CD4-positive, alpha-beta T cell treated with Interleukin-21 for 1 hour (primary cell): ENCODE measurements at regions not wholly inside any gene's neighbourhood (a gene's known extent, or its start where the extent isn't known, plus 50 kb on each side); places are given as distances from the start of the nearest gene placed in this dataset.
"Not testable (repeated sequence)": the region's sequence is repeated elsewhere in the genome, so short reads cannot be mapped to it uniquely, and the experiment has no call there.

ENCODE experiments used
- DNase-seq: peaks from one replicate; pipeline ENCODE4 v3.0.0-alpha.2; 2020

DNA sequence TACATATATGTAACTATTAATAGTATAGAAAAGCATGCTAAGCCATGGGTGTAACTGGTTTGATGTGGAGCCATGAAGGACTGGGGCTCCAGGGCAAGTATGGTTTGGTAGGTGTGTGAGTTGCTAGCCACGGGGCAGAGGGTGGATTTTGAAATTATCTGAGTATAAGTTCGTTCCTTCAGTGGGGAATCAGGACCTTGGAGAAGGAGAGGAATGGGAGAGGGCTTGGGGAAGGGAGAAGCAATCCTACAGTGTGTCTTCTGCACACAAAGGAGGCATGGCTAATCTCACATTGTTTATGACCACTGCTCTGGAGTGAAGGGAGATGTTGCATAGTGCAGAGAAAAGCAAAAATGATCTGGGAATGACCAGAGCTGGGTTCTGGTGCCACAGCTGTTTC is 127.8 kb upstream of the CADM1 start:
- DNase-seq: no peak

DNA sequence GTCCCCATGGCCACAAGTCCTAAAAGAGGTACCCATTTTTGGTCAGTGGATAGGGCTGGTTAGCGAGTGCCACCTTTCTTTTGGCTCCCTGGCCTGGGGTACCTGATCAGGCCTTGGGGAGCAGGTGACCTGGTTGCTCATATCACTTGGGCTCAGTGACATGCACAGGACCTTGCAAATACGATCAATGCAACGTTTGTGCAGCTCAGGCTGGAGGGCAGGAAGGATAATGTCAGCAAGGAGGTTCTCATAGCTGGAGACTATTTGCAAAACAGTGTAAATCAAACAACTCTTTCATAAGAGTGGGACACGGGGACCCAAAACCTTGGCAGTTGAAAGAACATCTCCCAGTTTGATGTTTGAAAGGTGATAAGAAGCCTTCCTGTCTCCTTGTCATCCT is 127.4 kb upstream of the CADM1 start:
- no peak for DNase-seq

DNA sequence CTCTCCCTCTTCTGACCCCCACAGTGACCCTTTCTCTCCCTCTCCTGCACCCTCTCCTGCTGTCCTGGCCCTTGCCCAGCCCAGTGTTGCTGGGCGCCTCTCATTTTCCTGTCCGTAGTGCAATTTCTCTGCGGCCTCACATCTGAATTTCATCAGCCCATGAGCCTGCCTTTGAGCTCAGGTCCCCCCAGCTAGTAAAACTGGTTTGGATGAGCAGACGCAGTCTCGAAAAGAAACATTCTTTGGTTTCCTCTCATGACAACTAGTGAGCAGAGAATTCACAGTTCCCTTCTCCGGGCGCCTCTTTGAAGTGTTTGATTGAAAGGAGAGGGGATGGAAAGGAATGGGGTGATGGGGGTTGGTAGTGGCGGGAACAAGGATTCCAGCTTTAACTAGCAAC is 126.0 kb upstream of the CADM1 start:
- no peak for DNase-seq

DNA sequence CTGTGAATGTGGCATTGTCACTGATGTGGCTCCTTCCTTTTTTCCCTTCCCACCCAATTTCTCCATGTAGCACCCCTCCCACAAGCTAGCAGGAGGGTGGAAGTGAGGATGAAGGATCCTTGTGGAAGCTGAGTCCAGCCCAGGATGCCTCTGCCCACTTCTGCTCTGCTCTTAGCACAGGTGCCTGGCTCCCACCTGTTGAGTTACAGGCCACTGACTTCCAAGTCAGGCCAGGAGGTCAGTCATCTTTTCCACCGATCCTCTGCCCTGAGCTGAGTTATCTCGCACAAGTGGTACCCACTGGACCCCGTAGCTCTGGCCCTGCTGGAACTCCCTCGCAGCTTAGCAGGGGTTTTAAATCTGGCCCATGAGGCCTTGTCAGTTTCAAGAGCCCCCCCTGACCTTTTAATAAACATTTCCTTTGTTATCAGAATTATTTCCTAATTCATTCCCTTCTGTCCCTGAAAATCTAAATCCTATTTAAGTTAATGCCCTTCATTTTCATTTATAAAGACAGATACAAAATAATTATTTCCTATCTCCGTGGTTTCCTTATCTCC is 125.3 kb upstream of the CADM1 start:
- no peak for DNase-seq

DNA sequence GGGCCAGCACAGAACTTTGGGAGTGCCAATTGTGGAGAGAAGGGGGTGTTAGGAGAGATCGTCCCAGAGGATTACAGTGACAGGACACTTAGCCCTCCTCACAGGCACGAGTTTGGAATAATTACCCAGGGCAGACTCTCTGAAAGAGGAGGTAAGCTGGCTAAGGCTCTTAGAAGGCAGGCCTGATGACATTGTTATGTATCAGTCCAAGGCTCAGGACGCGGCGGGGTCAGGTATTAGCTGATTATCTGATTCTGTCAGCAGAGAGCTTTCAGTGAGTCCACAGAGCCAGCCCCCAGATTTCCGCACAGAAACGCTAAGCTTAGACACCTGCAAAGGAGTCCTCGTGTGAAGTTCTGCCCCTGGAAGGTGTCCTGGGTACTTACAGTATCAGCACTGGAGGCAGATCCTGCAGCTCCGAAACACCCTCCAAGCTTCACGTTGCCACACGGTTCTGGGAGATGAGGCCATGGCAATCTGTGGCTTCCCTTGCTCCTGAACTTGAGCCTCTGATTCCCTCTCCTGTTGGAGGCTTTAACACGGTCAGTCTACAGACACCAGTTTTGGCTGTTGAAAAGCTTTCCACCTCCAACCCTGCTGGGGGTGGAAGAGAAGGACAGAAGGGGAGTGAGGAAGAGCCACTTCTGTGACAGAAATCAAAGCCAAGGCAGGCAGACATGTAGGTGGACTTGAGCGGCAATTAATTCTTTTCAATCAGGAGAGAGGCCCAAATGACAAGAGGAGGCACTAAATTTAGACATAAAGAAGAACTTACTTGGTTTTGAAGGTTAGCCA is 123.6 kb upstream of the CADM1 start:
- DNase-seq: no peak

DNA sequence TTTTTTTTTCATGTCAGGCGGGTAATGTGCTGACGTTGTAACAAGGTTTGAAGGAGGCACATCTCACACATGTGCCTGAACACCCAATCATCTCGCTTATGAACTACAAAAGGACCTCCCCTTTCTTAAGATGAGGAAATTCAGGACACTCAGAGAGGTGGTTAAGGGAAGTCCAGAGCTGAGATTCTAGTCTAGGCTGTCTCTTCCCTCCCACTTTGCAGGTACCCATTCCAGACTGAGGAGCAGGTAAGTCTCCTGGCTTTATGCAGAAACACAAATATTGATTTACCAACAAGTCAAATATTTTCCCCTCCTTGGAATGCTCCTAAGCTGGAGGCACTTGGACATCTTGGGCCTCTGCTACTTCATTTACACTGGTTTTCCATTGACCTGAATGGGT is 122.9 kb upstream of the CADM1 start:
- DNase-seq: no peak

DNA sequence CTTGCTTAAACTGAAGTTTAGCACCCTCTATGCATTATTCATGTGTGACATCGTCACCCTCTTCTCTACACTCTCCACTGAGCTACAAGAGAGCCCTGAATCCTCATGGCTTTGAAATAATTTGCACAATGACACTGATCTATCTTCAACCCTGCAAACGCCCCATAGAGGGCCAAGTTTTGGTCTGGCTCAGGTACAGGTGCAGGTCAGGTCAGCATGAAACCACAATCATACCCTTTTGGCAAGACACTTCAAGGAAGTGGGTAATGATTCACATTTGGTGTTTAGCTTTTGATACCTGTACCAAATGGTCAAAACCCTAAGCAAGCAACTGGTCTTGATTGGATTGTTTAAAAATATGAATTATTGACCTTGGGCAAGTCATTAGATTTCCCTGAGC is 122.2 kb upstream of the CADM1 start:
- DNase-seq: no peak

DNA sequence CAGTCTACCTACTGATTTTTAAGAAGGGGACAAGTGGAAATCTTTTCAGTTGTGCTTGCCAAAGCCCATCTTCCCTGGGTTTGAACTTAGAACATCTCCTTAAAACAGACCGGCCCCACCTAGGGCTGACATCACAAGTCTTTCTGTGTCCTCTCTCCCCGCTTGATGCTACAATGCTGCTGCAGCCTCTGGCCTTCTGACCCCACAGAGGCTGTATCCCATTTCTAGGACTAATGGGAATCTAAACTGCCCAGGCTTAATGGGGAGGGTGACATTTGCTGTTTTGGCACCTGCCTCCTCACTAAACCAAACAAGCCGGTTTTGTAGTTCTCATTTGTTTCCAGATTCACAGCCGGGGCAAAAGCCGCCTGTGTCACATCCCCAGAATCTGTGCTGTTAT is 121.3 kb upstream of the CADM1 start:
- DNase-seq: no peak

DNA sequence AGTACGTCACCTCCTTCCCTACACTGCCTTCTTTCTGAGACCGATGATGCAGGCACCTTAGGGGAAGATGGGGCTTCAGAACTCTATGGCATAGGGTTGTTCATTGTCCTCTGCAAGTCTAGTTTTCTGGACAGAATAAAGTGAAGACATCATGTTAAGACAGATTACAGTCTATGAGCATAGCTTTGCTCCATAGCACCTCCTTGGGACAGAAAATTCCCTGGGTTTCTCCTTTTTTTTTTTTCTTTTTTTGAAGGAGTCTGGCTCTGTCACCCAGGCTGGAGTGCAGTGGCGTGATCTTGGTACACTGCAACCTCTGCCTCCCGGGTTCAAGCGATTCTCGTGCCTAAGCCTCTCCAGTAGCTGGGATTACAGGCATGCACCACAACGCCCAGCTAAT is 119.8 kb upstream of the CADM1 start:
- no peak for DNase-seq

DNA sequence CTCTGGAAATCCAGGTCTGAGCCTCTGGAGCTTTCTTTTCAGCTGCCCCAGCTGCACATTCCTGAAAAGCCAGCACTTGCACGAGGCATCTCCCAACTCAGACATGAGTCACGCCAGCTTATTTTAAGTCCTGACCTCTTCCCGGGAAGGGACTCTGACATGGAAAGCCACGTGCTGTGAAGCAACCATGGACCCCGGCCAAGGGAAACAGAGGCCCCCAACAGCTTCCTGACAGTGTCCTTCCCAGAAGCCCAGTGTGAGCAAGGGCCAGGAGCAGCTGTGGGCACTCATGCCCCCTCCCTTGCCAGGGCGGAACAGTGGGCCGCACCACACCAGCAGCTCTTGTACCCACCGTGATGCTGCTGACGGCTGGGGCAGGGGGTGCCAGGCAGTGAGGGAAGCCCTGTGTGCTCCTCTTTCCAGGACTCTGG is 118.8 kb upstream of the CADM1 start:
- DNase-seq: no peak

DNA sequence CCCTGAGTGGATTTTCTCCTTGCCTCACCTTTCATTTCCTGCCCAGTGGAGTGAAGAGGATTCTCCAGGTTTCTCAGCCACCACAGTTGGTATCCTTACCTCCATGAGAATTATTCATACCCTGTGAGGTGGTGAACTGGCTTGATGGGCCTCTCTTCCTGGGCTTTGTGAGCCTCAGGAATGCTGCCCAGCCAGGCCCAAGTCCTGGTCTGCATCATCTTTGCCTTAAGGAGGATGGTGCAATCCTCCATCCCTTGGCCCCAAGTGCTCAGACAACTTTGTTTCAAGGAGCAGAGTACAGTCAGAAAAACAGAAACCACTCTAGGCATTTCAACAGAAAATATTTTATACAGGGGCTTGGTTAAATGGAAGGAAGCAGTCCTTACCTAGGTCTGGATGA is 114.2 kb upstream of the CADM1 start:
- no peak for DNase-seq

DNA sequence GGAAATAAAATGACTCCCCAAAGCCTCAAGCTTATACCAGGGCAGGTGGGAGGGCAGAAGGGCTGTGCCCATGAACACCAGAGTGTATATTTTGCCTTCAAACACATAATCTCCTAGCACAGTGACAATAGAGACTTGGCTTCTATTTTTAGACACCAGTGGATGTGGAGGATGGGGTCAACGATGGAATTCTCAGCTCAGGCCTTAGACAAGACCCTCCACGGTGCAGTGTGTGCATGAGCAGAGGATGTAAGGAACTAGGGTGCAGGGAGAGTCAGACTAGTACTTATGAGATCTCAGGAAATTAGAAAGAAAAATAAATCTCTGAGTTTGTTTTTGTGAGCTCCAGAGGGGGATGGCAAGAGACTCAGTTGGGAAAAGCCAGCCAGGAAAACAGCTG is 113.6 kb upstream of the CADM1 start:
- DNase-seq: no peak

DNA sequence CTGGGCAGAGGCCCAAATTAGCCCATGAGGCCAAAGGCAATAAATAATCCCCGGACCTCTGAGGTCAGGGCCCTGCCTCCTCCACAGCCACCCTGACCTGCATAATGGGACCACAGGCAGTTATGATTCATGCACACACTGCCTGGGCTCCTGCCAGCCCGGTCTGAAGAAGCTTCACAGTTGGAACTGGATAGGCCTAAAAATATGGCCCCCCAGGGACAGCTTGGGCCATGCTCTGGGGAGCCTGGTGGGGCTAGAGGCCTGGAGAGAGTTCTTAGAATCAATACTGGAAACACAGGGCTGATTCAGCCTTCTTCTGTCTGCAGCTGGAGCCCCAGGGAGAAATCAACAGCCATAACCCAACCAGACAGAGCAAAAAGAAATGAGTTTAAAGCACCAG is 112.8 kb upstream of the CADM1 start:
- no peak for DNase-seq

DNA sequence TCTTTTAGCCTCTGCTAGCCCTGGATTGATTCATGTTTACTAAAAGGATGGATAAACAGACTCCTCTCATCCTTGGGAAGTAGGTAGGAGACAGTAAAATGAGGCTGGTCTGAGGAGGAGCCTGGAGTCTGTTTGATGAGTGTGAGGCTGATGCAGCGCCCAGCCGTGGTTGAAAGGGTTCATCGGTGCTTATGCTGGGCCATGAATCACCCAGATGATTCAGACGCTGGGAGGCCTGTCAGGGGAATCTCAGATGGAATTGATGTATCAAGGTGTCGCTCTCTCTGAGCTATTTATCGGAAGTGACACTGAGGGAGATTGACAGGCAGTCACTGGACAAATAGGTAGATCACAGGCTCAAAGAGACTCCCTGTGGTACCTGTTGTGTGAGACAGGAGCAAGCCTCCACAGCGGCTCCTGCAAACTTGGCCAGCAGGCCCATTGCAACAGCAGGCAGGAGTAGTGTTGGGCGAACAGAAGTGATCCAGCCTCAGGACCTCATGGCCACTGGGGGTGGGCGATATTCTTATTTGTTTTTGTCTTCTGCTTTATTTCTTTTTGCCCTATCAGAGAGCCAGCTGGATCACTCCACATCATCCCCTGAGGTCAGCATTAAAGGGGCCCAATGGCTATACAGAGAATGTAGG is 109.9 kb upstream of the CADM1 start:
- no peak for DNase-seq

DNA sequence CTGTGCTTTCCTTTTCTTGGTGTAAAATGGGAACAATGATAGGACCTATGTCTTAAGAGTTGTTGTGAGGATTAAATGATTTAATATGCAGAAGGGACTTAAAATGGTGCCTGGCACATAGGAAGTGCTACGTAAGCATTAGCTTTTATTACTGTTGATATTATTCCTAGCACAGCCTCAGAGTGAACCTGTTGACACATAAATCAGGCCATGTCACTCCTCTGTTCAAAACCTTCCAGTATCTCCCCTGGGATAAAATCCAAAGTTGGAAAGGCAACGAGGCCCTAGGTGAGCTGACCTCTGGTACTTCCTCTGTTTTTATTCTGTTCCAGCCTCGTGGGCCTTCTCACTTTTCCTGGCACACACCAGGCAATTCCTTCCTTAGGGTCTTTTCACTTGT is 108.8 kb upstream of the CADM1 start:
- DNase-seq: no peak

DNA sequence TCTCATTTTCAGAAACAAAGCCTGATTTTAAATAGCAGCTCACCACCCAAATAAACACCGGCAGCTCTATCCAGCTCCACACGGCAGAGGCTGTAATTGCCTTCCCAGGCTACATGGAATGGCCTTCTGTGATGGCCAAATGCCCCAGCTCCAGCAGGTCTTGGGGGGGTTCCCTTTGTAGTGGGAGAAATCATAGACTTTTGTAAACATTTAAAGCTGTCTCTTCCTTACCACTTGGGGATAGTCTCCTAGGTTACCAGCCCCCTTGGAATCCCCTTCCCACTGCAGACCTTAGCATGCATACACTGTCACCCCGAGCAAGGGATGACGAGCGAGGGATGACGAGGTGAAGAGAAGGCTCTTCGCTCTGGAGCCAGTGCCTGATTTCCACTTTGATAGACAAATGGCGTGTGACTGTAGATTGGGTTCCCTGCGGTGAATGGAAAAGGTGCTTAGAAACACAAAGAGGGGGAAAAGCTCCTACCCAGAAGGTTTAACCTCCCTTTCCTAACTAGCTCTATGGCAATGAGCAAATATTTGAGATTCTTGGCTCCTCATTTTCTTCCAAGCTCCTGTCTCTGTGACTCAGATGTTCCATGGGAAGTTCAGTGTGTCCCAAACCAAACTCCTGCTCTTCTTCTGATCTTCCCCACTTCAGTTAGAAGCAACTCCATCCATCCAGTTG is 108.0 kb upstream of the CADM1 start:
- no peak for DNase-seq

DNA sequence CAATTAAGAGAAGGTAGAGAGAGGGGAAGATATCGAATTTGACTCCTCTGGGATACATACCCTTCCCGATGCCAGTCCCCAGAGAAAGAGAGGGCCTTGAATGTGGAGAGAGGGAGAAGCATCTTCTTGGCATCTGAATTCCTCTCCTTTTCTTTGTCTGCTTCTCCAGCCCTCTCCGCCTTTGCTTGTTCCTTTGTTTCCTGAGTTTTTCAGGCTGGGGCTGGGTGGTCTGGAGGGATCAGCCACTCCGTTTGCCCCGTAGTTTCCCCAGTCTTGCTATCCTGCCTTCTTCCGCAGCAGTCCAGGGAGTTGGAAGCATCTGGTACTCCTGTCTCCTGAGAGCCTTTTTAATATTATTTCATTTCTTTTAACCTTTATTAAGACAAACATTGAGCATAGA is 107.1 kb upstream of the CADM1 start:
- no peak for DNase-seq

DNA sequence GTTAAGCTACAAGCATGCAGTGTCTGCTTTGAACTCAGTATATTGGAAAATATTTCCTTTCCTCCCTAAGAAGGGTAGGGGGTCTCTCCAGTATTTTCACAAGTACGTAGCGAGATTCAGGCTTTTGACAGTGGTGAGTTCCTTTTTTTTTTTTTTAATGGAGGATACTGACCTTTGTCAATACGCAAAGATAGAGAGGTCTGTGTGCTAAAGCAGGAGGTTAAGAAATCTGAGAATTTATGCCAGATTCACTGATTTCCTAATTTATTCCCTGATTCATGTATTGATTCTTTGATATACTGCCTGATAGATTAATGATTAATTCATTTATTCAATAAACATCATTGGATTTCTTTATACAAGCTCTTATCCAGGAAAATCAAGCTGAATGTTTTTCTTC is 106.7 kb upstream of the CADM1 start:
- DNase-seq: no peak

DNA sequence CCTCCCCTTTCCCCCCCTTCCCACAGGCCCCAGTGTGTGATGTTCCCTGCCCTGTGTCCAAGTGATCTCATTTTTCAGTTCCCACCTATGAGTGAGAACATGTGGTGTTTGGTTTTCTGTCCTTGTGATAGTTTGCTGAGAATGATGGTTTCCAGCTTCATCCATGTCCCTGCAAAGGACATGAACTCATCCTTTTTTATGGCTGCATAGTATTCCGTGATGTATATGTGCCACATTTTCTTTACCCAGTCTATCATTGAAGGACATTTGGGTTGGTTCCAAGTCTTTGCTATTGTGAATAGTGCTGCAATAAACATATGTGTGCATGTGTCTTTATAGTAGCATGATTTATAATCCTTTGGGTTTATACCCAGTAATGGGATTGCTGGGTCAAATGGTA is 106.0 kb upstream of the CADM1 start:
- DNase-seq: not testable (repeated sequence)

DNA sequence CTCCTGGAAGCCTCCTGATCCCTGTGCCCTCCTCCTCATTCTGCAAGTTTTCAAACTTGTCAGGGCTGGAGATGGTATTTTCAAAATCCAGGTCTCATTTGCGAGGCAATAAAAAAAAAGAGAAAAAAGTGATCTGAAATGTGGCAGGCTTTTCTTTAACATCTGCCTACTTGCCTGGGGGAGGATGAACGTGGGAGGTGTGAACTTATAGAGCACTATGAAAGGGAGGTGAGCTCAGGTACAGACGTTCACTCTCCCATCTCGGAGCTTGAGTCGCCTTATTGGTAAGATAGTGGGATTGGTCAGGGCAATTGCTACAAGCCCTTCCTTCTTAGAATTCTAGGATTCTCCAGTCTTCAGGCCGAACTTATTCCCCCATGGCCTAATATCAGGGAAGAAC is 104.8 kb upstream of the CADM1 start:
- DNase-seq: no peak

DNA sequence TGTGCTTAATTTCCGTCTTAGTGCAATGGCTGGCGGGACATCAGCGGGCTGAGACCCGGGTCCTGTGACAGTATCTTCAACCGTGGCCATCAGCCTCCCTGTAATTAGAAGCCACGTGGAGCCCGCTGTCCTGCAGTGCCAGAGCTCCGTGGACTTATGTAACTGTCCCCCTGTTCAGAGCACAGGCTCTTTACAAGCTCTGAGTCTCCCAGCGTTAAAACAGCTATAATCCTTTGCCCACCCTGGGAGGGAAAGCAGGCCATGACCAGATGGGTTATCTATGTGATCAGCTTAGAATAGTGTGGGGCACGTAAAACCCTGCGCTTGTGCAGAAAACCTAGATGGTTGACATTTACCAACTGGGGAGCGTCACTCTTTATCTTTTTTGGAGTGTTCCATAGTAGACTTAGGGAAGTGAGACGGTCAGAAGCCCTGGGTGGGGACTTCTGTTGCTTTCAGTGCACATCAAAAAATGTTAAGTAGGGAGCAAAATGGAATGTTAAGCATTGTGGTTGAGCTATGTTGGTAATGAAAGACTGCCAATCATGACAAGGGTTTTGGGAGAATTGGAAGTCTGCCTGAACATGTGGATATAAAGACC is 103.5 kb upstream of the CADM1 start:
- no peak for DNase-seq

DNA sequence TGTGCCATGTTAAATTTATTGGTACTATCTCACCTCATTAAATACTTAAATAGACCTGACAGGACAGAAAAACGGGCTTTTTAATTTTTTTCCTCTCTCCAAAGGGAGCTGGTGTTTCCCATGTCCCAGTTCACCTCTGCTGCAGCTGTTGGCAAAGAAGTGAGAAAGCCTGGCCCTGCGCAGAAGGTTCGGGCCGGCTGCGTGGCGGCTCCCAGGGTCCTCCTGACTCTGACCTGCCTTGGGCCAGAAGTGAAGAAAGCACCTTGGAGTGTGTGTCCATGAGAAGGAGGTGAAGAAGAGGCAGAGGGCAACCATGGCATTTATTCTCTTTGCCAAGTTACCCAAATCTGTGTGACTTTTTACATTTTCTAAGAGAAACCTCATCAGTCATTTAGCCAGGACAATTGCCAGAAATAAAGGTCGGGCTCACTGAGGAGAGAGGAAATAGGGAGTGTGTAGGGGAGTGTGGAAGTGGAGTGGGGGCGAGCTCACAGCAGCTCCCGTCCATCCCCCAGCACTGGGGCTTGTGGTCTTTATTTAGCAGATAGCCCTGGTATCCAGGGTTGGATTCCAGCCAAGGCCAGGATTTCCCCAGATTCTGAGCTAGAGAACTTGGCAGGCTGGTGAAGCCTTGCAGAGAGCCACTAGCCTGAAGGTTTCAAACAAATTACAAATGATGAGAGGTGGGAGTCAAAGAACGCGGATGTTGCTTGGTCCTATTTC is 102.4 kb upstream of the CADM1 start:
- no peak for DNase-seq
